ENCODE measurements at regions not wholly inside any gene's neighbourhood (a gene's known extent, or its start where the extent isn't known, plus 50 kb on each side); places are given as distances from the start of the nearest gene placed in this dataset.

DNA sequence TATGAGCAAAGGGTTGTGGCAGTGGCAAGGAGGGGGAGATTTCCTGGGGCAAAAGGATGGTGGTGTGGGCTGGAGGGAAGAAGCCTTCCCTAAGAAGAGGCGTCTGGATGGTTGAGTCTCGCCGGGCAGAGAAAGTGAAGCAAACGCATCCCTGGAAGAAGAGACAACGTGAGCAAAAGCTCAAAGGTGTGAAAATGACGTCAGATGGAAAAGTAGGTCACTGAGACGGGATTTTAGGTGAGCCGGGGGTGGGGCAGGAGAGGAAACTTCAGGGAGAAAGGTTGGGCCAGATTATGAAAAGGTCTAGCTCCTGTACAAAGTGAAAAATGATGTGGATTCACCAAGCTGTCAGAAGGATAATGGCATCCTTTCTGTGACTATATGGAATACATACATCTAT, 95.3 kb upstream of the KCNE2 start:
- no peak overlapping the region for H3K9ac ChIP-seq (ENCODE audit: control insufficient read depth, extremely low read depth, insufficient read depth, low read length)
- TF ChIP-seq CTCF (optimal IDR thresholded peaks at IDR 0.05 in 1 of 3, IDR thresholded peaks at IDR 0.05 in 1 of 3, conservative IDR thresholded peaks at IDR 0.05 in 1 of 3; ENCODE audit: extremely low read depth in 1 of 3, insufficient read depth in 2 of 3, low read length in 3 of 3) (no peak), EZH2 (IDR thresholded peaks at IDR 0.05; ENCODE audit: low read length) (no peak)
- no peaks in the 10 kb centered on the region for H3K36me3 ChIP-seq (ENCODE audit: control insufficient read depth in 2 of 2, extremely low read depth in 1 of 2, insufficient read depth in 2 of 2, low read length in 2 of 2)
- H3K9me3 ChIP-seq (ENCODE audit: control insufficient read depth, low read depth, low read length) = no peaks in the 10 kb centered on the region
- no peak overlapping the region for H2AFZ ChIP-seq (ENCODE audit: control insufficient read depth, low read length)
- DNase-seq (ENCODE audit: low read depth, low spot score) = no peak
- peaks cover 5% of the 10 kb centered on the region for H3K27me3 ChIP-seq (ENCODE audit: control insufficient read depth, extremely low read depth, insufficient read depth, low read length)
- no peak overlapping the region for H3K4me2 ChIP-seq (ENCODE audit: control insufficient read depth, extremely low read depth, insufficient read depth, low read depth, low read length)
- no peaks in the 10 kb centered on the region for H3K4me1 ChIP-seq (ENCODE audit: control insufficient read depth, extremely low read depth, insufficient read depth, low read length)
- no peak for FAIRE-seq
- H4K20me1 ChIP-seq (ENCODE audit: control insufficient read depth, extremely low read depth, insufficient read depth, low read length) = no peaks in the 10 kb centered on the region
- no peaks in the 10 kb centered on the region for H3K79me2 ChIP-seq (ENCODE audit: control insufficient read depth, insufficient read depth, low read length)
- H3K9me1 ChIP-seq (ENCODE audit: control insufficient read depth, extremely low read depth, insufficient read depth, low read length) = no peaks in the 10 kb centered on the region
- no peak overlapping the region for H3K27ac ChIP-seq (ENCODE audit: control insufficient read depth, insufficient read depth, low read length)
- dilution Hi-C loops (cut with MboI; ENCODE audit: extremely low pct_ligation_motif_present, low sequenced_read_pairs) = no loop called here
- no peak overlapping the region for H3K4me3 ChIP-seq (ENCODE audit: control insufficient read depth in 2 of 3, extremely low read depth in 1 of 3, insufficient read depth in 2 of 3, low read depth in 1 of 3, low read length in 3 of 3)

DNA sequence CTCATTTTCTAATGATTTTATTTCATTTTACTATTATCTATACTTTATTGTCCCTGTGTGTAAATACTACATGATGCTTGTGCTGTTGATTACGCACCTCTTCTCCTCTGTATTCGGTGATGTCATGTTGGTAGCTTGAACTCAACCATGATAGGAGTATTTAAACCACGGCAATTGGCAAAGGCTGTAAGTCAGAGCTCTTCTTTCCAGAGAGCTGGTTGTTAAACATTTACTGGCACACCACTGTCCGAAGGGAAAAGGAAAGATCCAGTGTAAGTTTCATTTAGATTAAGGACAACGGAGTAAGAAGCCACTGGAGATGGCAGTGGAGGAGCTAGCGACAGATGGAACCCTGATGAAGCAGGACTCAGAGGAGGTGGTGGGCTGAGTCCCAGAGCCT, 93.4 kb upstream of the KCNE2 start:
- FAIRE-seq (no peak), DNase-seq (ENCODE audit: low read depth, low spot score) (no peak)
- Histone ChIP-seq H3K4me1 (ENCODE audit: control insufficient read depth, extremely low read depth, insufficient read depth, low read length) (no peaks in the 10 kb centered on the region), H3K9me3 (ENCODE audit: control insufficient read depth, low read depth, low read length) (no peaks in the 10 kb centered on the region), H3K27me3 (ENCODE audit: control insufficient read depth, extremely low read depth, insufficient read depth, low read length) (no peaks in the 10 kb centered on the region), H2AFZ (ENCODE audit: control insufficient read depth, low read length) (no peak overlapping the region), H3K36me3 (ENCODE audit: control insufficient read depth in 2 of 2, extremely low read depth in 1 of 2, insufficient read depth in 2 of 2, low read length in 2 of 2) (no peaks in the 10 kb centered on the region), H3K9me1 (ENCODE audit: control insufficient read depth, extremely low read depth, insufficient read depth, low read length) (no peaks in the 10 kb centered on the region), H3K9ac (ENCODE audit: control insufficient read depth, extremely low read depth, insufficient read depth, low read length) (no peak overlapping the region), H3K4me2 (ENCODE audit: control insufficient read depth, extremely low read depth, insufficient read depth, low read depth, low read length) (no peak overlapping the region), H3K27ac (ENCODE audit: control insufficient read depth, insufficient read depth, low read length) (no peak overlapping the region), H4K20me1 (ENCODE audit: control insufficient read depth, extremely low read depth, insufficient read depth, low read length) (no peaks in the 10 kb centered on the region), H3K79me2 (ENCODE audit: control insufficient read depth, insufficient read depth, low read length) (no peaks in the 10 kb centered on the region), H3K4me3 (ENCODE audit: control insufficient read depth in 2 of 3, extremely low read depth in 1 of 3, insufficient read depth in 2 of 3, low read depth in 1 of 3, low read length in 3 of 3) (no peak overlapping the region)
- TF ChIP-seq CTCF (optimal IDR thresholded peaks at IDR 0.05 in 1 of 3, IDR thresholded peaks at IDR 0.05 in 1 of 3, conservative IDR thresholded peaks at IDR 0.05 in 1 of 3; ENCODE audit: extremely low read depth in 1 of 3, insufficient read depth in 2 of 3, low read length in 3 of 3) (no peak), EZH2 (IDR thresholded peaks at IDR 0.05; ENCODE audit: low read length) (no peak)
- dilution Hi-C loops (cut with MboI; ENCODE audit: extremely low pct_ligation_motif_present, low sequenced_read_pairs) = no loop called here

Measured in keratinocyte (primary cell).